ENCODE measurements at regions not wholly inside any gene's neighbourhood (a gene's known extent, or its start where the extent isn't known, plus 50 kb on each side); places are given as distances from the start of the nearest gene placed in this dataset.

GRCh38 chr4:186851291-186852072, 127.8 kb upstream of the FAT1 start:
- no peak overlapping the region for H3K4me3 ChIP-seq (ENCODE audit: insufficient read length, low read depth)
- H3K9me3 ChIP-seq (ENCODE audit: insufficient read depth, low read length), result no peaks in the 10 kb centered on the region; the same call in 1 of the 2 replicates
- no peaks in the 10 kb centered on the region for H3K4me1 ChIP-seq (ENCODE audit: insufficient read depth, insufficient read length)
- DNase-seq (ENCODE audit: low read depth, low spot score), result no peak
- TF ChIP-seq YY1 (IDR thresholded peaks at IDR 0.05; ENCODE audit: insufficient read depth, insufficient read length), result no peak
- TF ChIP-seq ZNF274 (IDR thresholded peaks at IDR 0.05; ENCODE audit: low read depth, low read length), result no peak
- TF ChIP-seq SUZ12 (IDR thresholded peaks at IDR 0.05; ENCODE audit: extremely low read depth, insufficient read depth, insufficient read length), result no peak
- H3K27me3 ChIP-seq (ENCODE audit: insufficient read depth, insufficient read length), result no peaks in the 10 kb centered on the region
- H3K36me3 ChIP-seq (ENCODE audit: insufficient read depth, insufficient read length, low read length), result no peaks in the 10 kb centered on the region
- no peak overlapping the region for H3K9ac ChIP-seq (ENCODE audit: insufficient read length, low read depth)

- Histone ChIP-seq H3K9me3 (ENCODE audit: insufficient read depth, low read length) (no peaks in the 10 kb centered on the region; the same call in 1 of the 2 replicates), H3K4me3 (ENCODE audit: insufficient read length, low read depth) (no peak overlapping the region), H3K4me1 (ENCODE audit: insufficient read depth, insufficient read length) (no peaks in the 10 kb centered on the region), H3K9ac (ENCODE audit: insufficient read length, low read depth) (no peak overlapping the region), H3K36me3 (ENCODE audit: insufficient read depth, insufficient read length, low read length) (no peaks in the 10 kb centered on the region), H3K27me3 (ENCODE audit: insufficient read depth, insufficient read length) (no peaks in the 10 kb centered on the region)
- no peak for DNase-seq (ENCODE audit: low read depth, low spot score)
- no peak for TF ChIP-seq ZNF274 (IDR thresholded peaks at IDR 0.05; ENCODE audit: low read depth, low read length)
- no peak for TF ChIP-seq SUZ12 (IDR thresholded peaks at IDR 0.05; ENCODE audit: extremely low read depth, insufficient read depth, insufficient read length)
- TF ChIP-seq YY1 (IDR thresholded peaks at IDR 0.05; ENCODE audit: insufficient read depth, insufficient read length), result no peak
Observed at GRCh38 chr4:186852073-186852420, 128.4 kb upstream of the FAT1 start.

GRCh38 chr4:186852964-186853391, 129.3 kb upstream of the FAT1 start:
- H3K9me3 ChIP-seq (ENCODE audit: insufficient read depth, low read length), result no peaks in the 10 kb centered on the region; the same call in 1 of the 2 replicates
- H3K27me3 ChIP-seq (ENCODE audit: insufficient read depth, insufficient read length), result no peaks in the 10 kb centered on the region
- DNase-seq (ENCODE audit: low read depth, low spot score), result no peak
- no peaks in the 10 kb centered on the region for H3K36me3 ChIP-seq (ENCODE audit: insufficient read depth, insufficient read length, low read length)
- H3K4me1 ChIP-seq (ENCODE audit: insufficient read depth, insufficient read length), result no peaks in the 10 kb centered on the region
- H3K4me3 ChIP-seq (ENCODE audit: insufficient read length, low read depth), result no peak overlapping the region
- TF ChIP-seq YY1 (IDR thresholded peaks at IDR 0.05; ENCODE audit: insufficient read depth, insufficient read length) (no peak), ZNF274 (IDR thresholded peaks at IDR 0.05; ENCODE audit: low read depth, low read length) (no peak), SUZ12 (IDR thresholded peaks at IDR 0.05; ENCODE audit: extremely low read depth, insufficient read depth, insufficient read length) (no peak)
- H3K9ac ChIP-seq (ENCODE audit: insufficient read length, low read depth), result no peak overlapping the region

GRCh38 chr4:186854256-186854655, 130.6 kb upstream of the FAT1 start:
- Histone ChIP-seq H3K9ac (ENCODE audit: insufficient read length, low read depth) (no peak overlapping the region), H3K4me3 (ENCODE audit: insufficient read length, low read depth) (no peak overlapping the region), H3K27me3 (ENCODE audit: insufficient read depth, insufficient read length) (no peaks in the 10 kb centered on the region), H3K4me1 (ENCODE audit: insufficient read depth, insufficient read length) (no peaks in the 10 kb centered on the region), H3K9me3 (ENCODE audit: insufficient read depth, low read length) (no peaks in the 10 kb centered on the region; the same call in 1 of the 2 replicates), H3K36me3 (ENCODE audit: insufficient read depth, insufficient read length, low read length) (no peaks in the 10 kb centered on the region)
- DNase-seq (ENCODE audit: low read depth, low spot score), result no peak
- TF ChIP-seq YY1 (IDR thresholded peaks at IDR 0.05; ENCODE audit: insufficient read depth, insufficient read length), result no peak
- TF ChIP-seq SUZ12 (IDR thresholded peaks at IDR 0.05; ENCODE audit: extremely low read depth, insufficient read depth, insufficient read length), result no peak
- TF ChIP-seq ZNF274 (IDR thresholded peaks at IDR 0.05; ENCODE audit: low read depth, low read length), result no peak

GRCh38 chr4:186855111-186855510, 131.5 kb upstream of the FAT1 start:
- H3K4me3 ChIP-seq (ENCODE audit: insufficient read length, low read depth), result no peak overlapping the region
- DNase-seq (ENCODE audit: low read depth, low spot score), result no peak

GRCh38 chr4:186857793-186858192, 134.1 kb upstream of the FAT1 start:
- Histone ChIP-seq H3K9me3 (ENCODE audit: insufficient read depth, low read length) (no peaks in the 10 kb centered on the region), H3K9ac (ENCODE audit: insufficient read length, low read depth) (no peak overlapping the region), H3K4me1 (ENCODE audit: insufficient read depth, insufficient read length) (no peaks in the 10 kb centered on the region), H3K4me3 (ENCODE audit: insufficient read length, low read depth) (no peak overlapping the region), H3K27me3 (ENCODE audit: insufficient read depth, insufficient read length) (no peaks in the 10 kb centered on the region), H3K36me3 (ENCODE audit: insufficient read depth, insufficient read length, low read length) (no peaks in the 10 kb centered on the region)
- DNase-seq (ENCODE audit: low read depth, low spot score), result no peak
- TF ChIP-seq YY1 (IDR thresholded peaks at IDR 0.05; ENCODE audit: insufficient read depth, insufficient read length), result no peak
- TF ChIP-seq SUZ12 (IDR thresholded peaks at IDR 0.05; ENCODE audit: extremely low read depth, insufficient read depth, insufficient read length), result no peak
- TF ChIP-seq ZNF274 (IDR thresholded peaks at IDR 0.05; ENCODE audit: low read depth, low read length), result no peak

More at GRCh38 chr4:186855111-186855510, 131.5 kb upstream of the FAT1 start:
- H3K4me1 ChIP-seq (ENCODE audit: insufficient read depth, insufficient read length), result no peaks in the 10 kb centered on the region
- no peaks in the 10 kb centered on the region for H3K36me3 ChIP-seq (ENCODE audit: insufficient read depth, insufficient read length, low read length)
- no peaks in the 10 kb centered on the region; the same call in 1 of the 2 replicates for H3K9me3 ChIP-seq (ENCODE audit: insufficient read depth, low read length)
- H3K9ac ChIP-seq (ENCODE audit: insufficient read length, low read depth), result no peak overlapping the region
- TF ChIP-seq YY1 (IDR thresholded peaks at IDR 0.05; ENCODE audit: insufficient read depth, insufficient read length), result no peak
- TF ChIP-seq ZNF274 (IDR thresholded peaks at IDR 0.05; ENCODE audit: low read depth, low read length), result no peak
- no peak for TF ChIP-seq SUZ12 (IDR thresholded peaks at IDR 0.05; ENCODE audit: extremely low read depth, insufficient read depth, insufficient read length)
- H3K27me3 ChIP-seq (ENCODE audit: insufficient read depth, insufficient read length), result no peaks in the 10 kb centered on the region

GRCh38 chr4:186858355-186858754, 134.7 kb upstream of the FAT1 start:
- DNase-seq (ENCODE audit: low read depth, low spot score), result no peak
- no peak overlapping the region for H3K9ac ChIP-seq (ENCODE audit: insufficient read length, low read depth)
- H3K36me3 ChIP-seq (ENCODE audit: insufficient read depth, insufficient read length, low read length), result no peaks in the 10 kb centered on the region
- H3K4me3 ChIP-seq (ENCODE audit: insufficient read length, low read depth), result no peak overlapping the region
- H3K27me3 ChIP-seq (ENCODE audit: insufficient read depth, insufficient read length), result no peaks in the 10 kb centered on the region
- no peaks in the 10 kb centered on the region for H3K4me1 ChIP-seq (ENCODE audit: insufficient read depth, insufficient read length)
- no peaks in the 10 kb centered on the region for H3K9me3 ChIP-seq (ENCODE audit: insufficient read depth, low read length)
- no peak for TF ChIP-seq YY1 (IDR thresholded peaks at IDR 0.05; ENCODE audit: insufficient read depth, insufficient read length)
- TF ChIP-seq ZNF274 (IDR thresholded peaks at IDR 0.05; ENCODE audit: low read depth, low read length), result no peak
- no peak for TF ChIP-seq SUZ12 (IDR thresholded peaks at IDR 0.05; ENCODE audit: extremely low read depth, insufficient read depth, insufficient read length)

Measured in NT2/D1 (cell line).